K562 (cell line): ENCODE measurements at regions not wholly inside any gene's neighbourhood (a gene's known extent, or its start where the extent isn't known, plus 50 kb on each side); places are given as distances from the start of the nearest gene placed in this dataset.

Experiments
- ATAC-seq: fragments of 200-7000 bp; cut with Tn5 transposase; 3 replicates; pipeline ENCODE4 v1.9.1; 2020; ENCODE audit warnings: moderate library complexity
- BruUV-seq: library from RNA; stranded (reverse); fragments of 400-500 nt; replicated peaks from 2 replicates; lab custom pipeline; 2021; lab: Mats Ljungman, UMichigan
- CTCF ChIA-PET: fragments of 300-600 bp; formaldehyde crosslinking; extraction: SDS; loops from one replicate; lab custom pipeline; 2021; ENCODE audit warnings: low intra/inter-chr PET ratio; lab: Yijun Ruan, JAX
- POLR2A ChIA-PET: fragments of 300-600, 350-650 bp; sonication (Branson Sonifier 250); formaldehyde crosslinking; extraction: SDS; loops from one replicate; lab custom pipeline; 2021; ENCODE audit warnings: antibody characterized with exemption, inconsistent platforms; lab: Yijun Ruan, JAX
- DNase-seq, 4 experiments: peaks; one replicate each; pipeline versions ENCODE4 v3.0.0 to v3.0.0-alpha.2; 2011 to 2018; ENCODE audit warnings: low spot score in 3 of 4, mixed read lengths in 3 of 4; ENCODE audit errors: extremely low read depth in 1 of 4
- FAIRE-seq: peaks from 2 replicates; lab custom pipeline; 2011; peaks lifted over from hg19 to GRCh38; lab: Jason Lieb, UNC
- H2AFZ ChIP-seq: 2 replicates; pipeline ENCODE4 v1.6.0; 2011; ENCODE audit warnings: low read depth, low read length, control low read depth, inconsistent platforms
- H3K27ac ChIP-seq: fragments of 200-600 bp; 3 replicates; pipeline ENCODE4 v1.8.0; 2011; ENCODE audit warnings: low read depth, mild to moderate bottlenecking, control low read depth, inconsistent platforms, low read length, moderate library complexity, mixed read lengths; ENCODE audit errors: extremely low read depth
- H3K27me3 ChIP-seq, 2 experiments: fragments of 300-600 bp in 1 of 2; 2 replicates in 1 of 2; 3 replicates in 1 of 2; pipeline versions ENCODE4 v1.6.0 to v1.8.0; 2011; ENCODE audit warnings: inconsistent platforms in 2 of 2, low read length in 2 of 2, mild to moderate bottlenecking in 1 of 2, mixed read lengths in 1 of 2, moderate library complexity in 1 of 2; ENCODE audit not compliant: control insufficient read depth in 2 of 2, insufficient read depth in 2 of 2
- H3K36me3 ChIP-seq: fragments of 300-600 bp; 3 replicates; pipeline ENCODE4 v1.8.0; 2011; ENCODE audit warnings: mild to moderate bottlenecking, low read length, inconsistent platforms; ENCODE audit not compliant: control insufficient read depth, insufficient read depth
- H3K4me1 ChIP-seq, 2 experiments: fragments of 200-600 bp in 1 of 2; replicated peaks in 1 of 2; 2 replicates in 1 of 2; 3 replicates in 1 of 2; pipeline versions ENCODE4 v1.5.1 to v1.8.0; 2011; ENCODE audit warnings: inconsistent platforms in 2 of 2, low read length in 2 of 2, mild to moderate bottlenecking in 1 of 2, mixed read lengths in 1 of 2, moderate library complexity in 1 of 2; ENCODE audit not compliant: control insufficient read depth in 2 of 2, insufficient read depth in 2 of 2
- H3K4me2 ChIP-seq: 2 replicates; pipeline ENCODE4 v1.6.1; 2011; ENCODE audit warnings: low read length, control low read depth, inconsistent platforms, mixed read lengths; ENCODE audit not compliant: insufficient read depth
- H3K4me3 ChIP-seq: fragments of 200-600 bp; sonication (generic), shearing (Covaris generic); 2 replicates; pipeline ENCODE4 v1.5.1; 2016; ENCODE audit warnings: control low read depth, inconsistent platforms
- H3K79me2 ChIP-seq: fragments of 200-600 bp; 3 replicates; pipeline ENCODE4 v1.8.0; 2011; ENCODE audit warnings: low read length, inconsistent platforms; ENCODE audit not compliant: control insufficient read depth, insufficient read depth
- H3K9ac ChIP-seq, 2 experiments: 2 replicates each; pipeline versions ENCODE4 v1.6.0 to v1.6.1; 2011; ENCODE audit warnings: low read depth in 2 of 2, low read length in 2 of 2, control low read depth in 1 of 2, inconsistent platforms in 1 of 2, mild to moderate bottlenecking in 1 of 2, mixed read lengths in 1 of 2; ENCODE audit not compliant: insufficient read depth in 1 of 2
- H3K9me1 ChIP-seq: one replicate; pipeline ENCODE4 v1.6.0; 2011; ENCODE audit warnings: inconsistent platforms, mild to moderate bottlenecking, low read length, moderate library complexity; ENCODE audit not compliant: control insufficient read depth, insufficient read depth
- H3K9me3 ChIP-seq: replicated peaks from 2 replicates; pipeline ENCODE4 v1.5.1; 2011; ENCODE audit warnings: low read depth, low read length, inconsistent platforms; ENCODE audit not compliant: control insufficient read depth, insufficient read depth
- H4K20me1 ChIP-seq: replicated peaks from 2 replicates; pipeline ENCODE4 v1.6.1; 2011; ENCODE audit warnings: low read length, inconsistent platforms, mixed read lengths; ENCODE audit not compliant: control insufficient read depth, insufficient read depth
- CEBPZ ChIP-seq: fragments of 150-350 bp; IDR thresholded peaks from 2 replicates; pipeline ENCODE4 v1.6.1; 2014; ENCODE audit warnings: low read depth, mild to moderate bottlenecking, low read length, borderline replicate concordance
- CGGBP1 ChIP-seq: fragments of 250-450 bp; sonication (Bioruptor Pico); IDR thresholded peaks from 2 replicates; pipeline ENCODE4 v1.9.0; 2021; ENCODE audit warnings: mild to moderate bottlenecking
- EGR1 ChIP-seq: fragments of 450-650 bp; conservative IDR thresholded peaks from 2 replicates; pipeline ENCODE4 v1.6.1; 2017; ENCODE audit warnings: mild to moderate bottlenecking
- GABPA ChIP-seq: fragments of 200-800 bp; sonication (Bioruptor generic); conservative IDR thresholded peaks from 2 replicates; pipeline ENCODE4 v1.6.1; 2016; ENCODE audit warnings: low read depth, missing genetic modification characterization, missing compliant biosample characterization
- HNRNPH1 ChIP-seq: fragments of 200-400 bp; formaldehyde crosslinking; optimal IDR thresholded peaks from 2 replicates; pipeline ENCODE3; 2017; ENCODE audit warnings: low read depth, mild to moderate bottlenecking, low read length, moderate library complexity
- MED1 ChIP-seq: sonication (generic); formaldehyde crosslinking; IDR thresholded peaks from 2 replicates; pipeline ENCODE4 v1.8.1; 2023; ENCODE audit warnings: missing genetic modification reagents, borderline replicate concordance
- PBX2 ChIP-seq, 2 experiments: IDR thresholded peaks in 1 of 2; conservative IDR thresholded peaks in 1 of 2; 2 replicates each; pipeline ENCODE4 v1.6.1; 2016; ENCODE audit warnings: low read depth in 2 of 2, mild to moderate bottlenecking in 1 of 2, missing compliant biosample characterization in 1 of 2, missing genetic modification characterization in 1 of 2, moderate library complexity in 1 of 2
- PKNOX1 ChIP-seq: fragments of 450-650 bp; IDR thresholded peaks from 2 replicates; pipeline ENCODE4 v1.6.1; 2016
- POLR2G ChIP-seq: fragments of 200-400 bp; formaldehyde crosslinking; IDR thresholded peaks from 2 replicates; pipeline ENCODE4 v1.6.1; 2017; ENCODE audit warnings: low read depth, mild to moderate bottlenecking, antibody characterized with exemption, low read length, moderate library complexity
- SMC3 ChIP-seq: conservative IDR thresholded peaks from 2 replicates; pipeline ENCODE4 v1.6.1; 2011; ENCODE audit warnings: low read depth, low read length, improper control_type of control experiment; ENCODE audit not compliant: insufficient read depth
- U2AF2 ChIP-seq: fragments of 200-400 bp; formaldehyde crosslinking; optimal IDR thresholded peaks from 2 replicates; pipeline ENCODE3; 2017; ENCODE audit warnings: low read depth, mild to moderate bottlenecking, low read length
- ZNF263 ChIP-seq: sonication (generic); formaldehyde crosslinking; IDR thresholded peaks from 2 replicates; pipeline ENCODE4 v1.8.0; 2022; ENCODE audit warnings: mild to moderate bottlenecking, missing genetic modification reagents, borderline replicate concordance
- ZNF639 ChIP-seq, 2 experiments: fragments of 200-800 bp in 1 of 2; sonication (Bioruptor generic) in 1 of 2; sonication (generic) in 1 of 2; formaldehyde crosslinking in 1 of 2; IDR thresholded peaks in 1 of 2; conservative IDR thresholded peaks in 1 of 2; 2 replicates each; pipeline versions ENCODE4 v1.5.0 to v1.6.1; 2016 to 2020; ENCODE audit warnings: missing compliant biosample characterization in 1 of 2, missing genetic modification characterization in 1 of 2, missing genetic modification reagents in 1 of 2
- WGBS: fragments of 100-300 bp; shearing (Covaris generic); methylation state at CpG from one replicate; pipeline ENCODE4 v1.1.6; 2016; ENCODE audit warnings: low coverage, mixed read lengths; ENCODE audit not compliant: insufficient coverage; ENCODE audit errors: missing lambda C conversion rate; 5-methylcytosine and 5-hydroxymethylcytosine counted together
- in situ Hi-C: fragments of 300-500 bp; cut with MboI; formaldehyde crosslinking; loops from 4 replicates; pipeline ENCODE4 v1.15.0; 2018; ENCODE audit warnings: inconsistent platforms, mixed read lengths
- intact Hi-C: fragments of 100-400 bp; cut with micrococcal nuclease; formaldehyde crosslinking; loops from 2 replicates; pipeline ENCODE4 v1.14.2; 2022

- Histone ChIP-seq H4K20me1 (no peaks in the 10 kb centered on the region), H3K9me3 (0 out of 2 replicates have a peak, but pooled peaks cover 2% of the 10 kb centered on the region), H3K9ac (no peak overlapping the region), H3K36me3 (no peaks in the 10 kb centered on the region), H2AFZ (no peak overlapping the region), H3K4me1 (no peaks in the 10 kb centered on the region), H3K4me2 (no peak overlapping the region), H3K27me3 (no peaks in the 10 kb centered on the region), H3K9me1 (no peaks in the 10 kb centered on the region), H3K4me3 (no peak overlapping the region), H3K79me2 (no peaks in the 10 kb centered on the region), H3K27ac (no peak overlapping the region)
- no TSS peak for BruUV-seq
- FAIRE-seq (no peak), ATAC-seq (no peak), DNase-seq (no peak)
- in situ Hi-C loops (no loop called here), intact Hi-C loops (no loop called here)
- CTCF ChIA-PET, result no interaction called here
- POLR2A ChIA-PET, result no interaction called here
- 0% methylated on average over 2 of the region's 2 CpGs for WGBS
- TF ChIP-seq MED1 (no peak), SMC3 (no peak), U2AF2 (no peak), CGGBP1 (CRISPR knock-in tag) (no peak), CEBPZ (no peak), ZNF263 (CRISPR knock-in tag) (no peak), GABPA (tag) (no peak), EGR1 (no peak), ZNF639 (CRISPR knock-in tag; conservative IDR thresholded peaks at IDR 0.05 in 1 of 2, IDR thresholded peaks at IDR 0.05 in 1 of 2) (no peak), POLR2G (no peak), PKNOX1 (no peak), PBX2 (CRISPR knock-in tag; IDR thresholded peaks at IDR 0.05; ENCODE audit: low read depth) (no peak), PBX2 (tag; conservative IDR thresholded peaks at IDR 0.05; ENCODE audit: low read depth) (no peak), HNRNPH1 (no peak)
These were observed 299.6 kb downstream of the INHBA start for GRCh38 chr7:41403291-41403690.
